ENCODE measurements at regions not wholly inside any gene's neighbourhood (a gene's known extent, or its start where the extent isn't known, plus 50 kb on each side); places are given as distances from the start of the nearest gene placed in this dataset.
"Not testable (repeated sequence)": the region's sequence is repeated elsewhere in the genome, so short reads cannot be mapped to it uniquely, and the experiment has no call there.

GRCh38 chr18:51559198-51559901 is 361.9 kb upstream of the MEX3C start:
- no peak overlapping the region for H3K4me3 Mint-ChIP-seq
- DNase-seq: no peak
- CTCF ChIA-PET: no interaction called here
- H3K9me3 Mint-ChIP-seq: peaks cover 1% of the 10 kb centered on the region
- H3K36me3 Mint-ChIP-seq (ENCODE audit: low read depth): no peaks in the 10 kb centered on the region
- H3K4me1 Mint-ChIP-seq (ENCODE audit: low read depth): no peaks in the 10 kb centered on the region
- peaks cover 17% of the 10 kb centered on the region for H3K27me3 Mint-ChIP-seq (ENCODE audit: low read depth)
- intact Hi-C loops (cut with micrococcal nuclease): no loop called here
- H3K27ac Mint-ChIP-seq: no peak overlapping the region

DNA sequence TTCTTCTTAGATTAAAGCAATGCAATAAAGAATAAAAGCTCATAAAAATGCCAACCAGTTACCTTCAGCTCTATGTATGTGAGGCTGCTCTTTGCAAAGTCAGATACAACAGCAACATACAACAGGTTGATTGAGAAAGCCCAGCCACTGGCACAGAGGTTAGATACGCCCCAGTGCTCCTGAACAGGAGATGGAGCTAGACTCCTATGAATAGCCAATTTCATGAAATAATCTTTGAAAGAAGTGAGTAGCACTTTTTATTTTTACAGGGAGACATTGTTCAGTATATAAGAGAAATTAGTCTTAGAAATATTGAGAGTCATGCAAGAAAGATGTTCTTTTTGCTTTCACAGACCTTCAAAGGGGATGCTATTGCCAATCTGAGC is 362.4 kb upstream of the MEX3C start:
- Mint-ChIP-seq H3K27ac (no peak overlapping the region), H3K4me1 (ENCODE audit: low read depth) (no peaks in the 10 kb centered on the region), H3K36me3 (ENCODE audit: low read depth) (no peaks in the 10 kb centered on the region), H3K4me3 (no peak overlapping the region), H3K27me3 (ENCODE audit: low read depth) (peaks cover 17% of the 10 kb centered on the region), H3K9me3 (no peaks in the 10 kb centered on the region)
- no peak for DNase-seq
- CTCF ChIA-PET: no interaction called here
- intact Hi-C loops (cut with micrococcal nuclease): no loop called here

- Mint-ChIP-seq H3K27me3 (ENCODE audit: low read depth) (peaks cover 20% of the 10 kb centered on the region), H3K4me1 (ENCODE audit: low read depth) (no peaks in the 10 kb centered on the region), H3K9me3 (no peaks in the 10 kb centered on the region), H3K36me3 (ENCODE audit: low read depth) (no peaks in the 10 kb centered on the region), H3K4me3 (no peak overlapping the region), H3K27ac (no peak overlapping the region)
- DNase-seq: no peak
- intact Hi-C loops (cut with micrococcal nuclease): no loop called here
- CTCF ChIA-PET: no interaction called here
Measured at GRCh38 chr18:51561821-51562220, 364.3 kb upstream of the MEX3C start.

DNA sequence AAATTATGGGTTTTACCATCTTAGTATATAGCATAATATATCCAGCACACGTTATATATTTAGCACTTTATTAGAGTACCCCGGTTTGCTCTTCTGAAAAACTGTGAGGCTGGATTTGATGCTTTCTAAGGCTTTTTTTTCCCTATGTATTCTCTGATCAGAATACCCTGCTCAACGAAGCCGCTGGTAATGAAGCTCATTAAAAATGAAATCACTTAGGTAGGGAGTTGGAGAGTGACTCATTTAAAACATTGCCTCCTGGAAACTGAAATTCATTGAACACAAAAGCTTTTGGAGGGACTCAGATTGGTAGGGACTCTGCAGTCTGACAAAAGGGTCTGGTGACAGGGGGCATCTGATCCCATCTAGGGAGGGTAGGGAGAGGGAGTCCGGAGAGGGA is 365.4 kb upstream of the MEX3C start:
- Mint-ChIP-seq H3K9me3 (no peaks in the 10 kb centered on the region), H3K27ac (no peak overlapping the region), H3K4me1 (ENCODE audit: low read depth) (no peaks in the 10 kb centered on the region), H3K4me3 (no peak overlapping the region), H3K27me3 (ENCODE audit: low read depth) (peaks cover 15% of the 10 kb centered on the region), H3K36me3 (ENCODE audit: low read depth) (no peaks in the 10 kb centered on the region)
- intact Hi-C loops (cut with micrococcal nuclease): no loop called here
- CTCF ChIA-PET: no interaction called here
- no peak for DNase-seq

DNA sequence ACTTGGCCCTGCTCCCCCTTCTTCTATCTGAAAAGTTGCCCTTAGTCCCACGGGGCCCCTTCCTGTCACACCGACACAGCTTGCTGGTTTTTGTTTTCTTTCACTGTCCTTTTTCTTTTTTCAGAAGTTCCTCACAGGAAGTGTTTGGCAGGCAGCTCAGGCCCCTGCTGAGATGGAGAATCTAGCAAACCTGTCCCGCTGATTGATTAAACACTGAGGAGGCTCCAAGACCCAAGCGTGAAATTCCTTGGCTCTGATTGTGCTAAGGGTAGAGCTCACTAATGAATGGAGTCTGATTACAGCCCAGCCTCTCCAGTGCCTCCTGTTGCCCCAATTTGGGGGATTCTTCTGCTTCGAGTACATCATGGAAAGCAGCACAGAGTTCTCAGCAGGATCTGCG is 365.9 kb upstream of the MEX3C start:
- CTCF ChIA-PET: no interaction called here
- H3K9me3 Mint-ChIP-seq: no peaks in the 10 kb centered on the region
- H3K27me3 Mint-ChIP-seq (ENCODE audit: low read depth): peaks cover 15% of the 10 kb centered on the region
- no peak for DNase-seq
- no peak overlapping the region for H3K27ac Mint-ChIP-seq
- no peaks in the 10 kb centered on the region for H3K4me1 Mint-ChIP-seq (ENCODE audit: low read depth)
- intact Hi-C loops (cut with micrococcal nuclease): no loop called here
- no peaks in the 10 kb centered on the region for H3K36me3 Mint-ChIP-seq (ENCODE audit: low read depth)
- no peak overlapping the region for H3K4me3 Mint-ChIP-seq

DNA sequence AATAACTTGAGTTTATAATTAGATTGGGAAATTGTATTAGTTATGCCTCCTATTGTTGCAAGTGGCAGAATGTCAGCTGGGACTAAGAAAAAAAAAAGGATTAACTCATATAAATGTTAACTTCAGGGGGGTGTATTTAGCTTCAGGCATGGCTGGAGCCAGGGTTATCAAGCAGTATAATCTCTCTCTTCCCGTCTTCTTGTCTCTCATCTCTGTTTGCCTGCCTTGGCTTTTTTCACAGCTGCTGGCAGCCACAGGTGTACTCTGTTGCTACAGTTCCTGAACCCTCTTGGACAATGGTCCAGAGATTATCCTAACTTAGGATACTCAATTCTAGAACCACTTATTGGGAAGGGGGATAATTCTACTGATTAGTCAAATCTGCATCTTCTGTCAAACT is 370.7 kb upstream of the MEX3C start:
- Mint-ChIP-seq H3K4me3 (no peak overlapping the region), H3K36me3 (ENCODE audit: low read depth) (no peaks in the 10 kb centered on the region), H3K27ac (no peak overlapping the region), H3K4me1 (ENCODE audit: low read depth) (no peaks in the 10 kb centered on the region), H3K9me3 (no peaks in the 10 kb centered on the region), H3K27me3 (ENCODE audit: low read depth) (peaks cover 8% of the 10 kb centered on the region)
- intact Hi-C loops (cut with micrococcal nuclease): no loop called here
- CTCF ChIA-PET: no interaction called here
- no peak for DNase-seq

DNA sequence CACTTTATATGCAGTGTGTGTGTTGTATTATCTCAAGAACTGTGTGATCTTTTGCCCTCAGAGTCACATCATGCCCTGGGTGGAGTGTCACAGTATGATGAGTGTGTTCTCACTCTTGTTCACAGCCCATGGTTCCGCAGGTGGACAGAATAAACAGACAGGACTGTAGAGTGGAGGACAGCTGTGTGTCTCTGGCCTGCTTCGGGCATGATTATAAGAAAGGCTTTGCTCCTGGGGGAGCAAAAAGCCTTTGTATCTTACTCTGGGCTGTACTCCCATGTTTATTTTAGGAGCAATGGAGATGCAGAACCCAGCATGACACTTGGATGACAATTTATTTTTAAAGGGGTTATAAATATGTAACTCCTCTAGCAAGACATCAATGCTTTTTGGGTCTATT is 371.7 kb upstream of the MEX3C start:
- DNase-seq: no peak
- H3K27ac Mint-ChIP-seq: no peak overlapping the region
- H3K27me3 Mint-ChIP-seq (ENCODE audit: low read depth): peaks cover 4% of the 10 kb centered on the region
- no peak overlapping the region for H3K4me3 Mint-ChIP-seq
- no peaks in the 10 kb centered on the region for H3K9me3 Mint-ChIP-seq
- intact Hi-C loops (cut with micrococcal nuclease): no loop called here
- H3K36me3 Mint-ChIP-seq (ENCODE audit: low read depth): no peaks in the 10 kb centered on the region
- CTCF ChIA-PET: no interaction called here
- no peaks in the 10 kb centered on the region for H3K4me1 Mint-ChIP-seq (ENCODE audit: low read depth)

DNA sequence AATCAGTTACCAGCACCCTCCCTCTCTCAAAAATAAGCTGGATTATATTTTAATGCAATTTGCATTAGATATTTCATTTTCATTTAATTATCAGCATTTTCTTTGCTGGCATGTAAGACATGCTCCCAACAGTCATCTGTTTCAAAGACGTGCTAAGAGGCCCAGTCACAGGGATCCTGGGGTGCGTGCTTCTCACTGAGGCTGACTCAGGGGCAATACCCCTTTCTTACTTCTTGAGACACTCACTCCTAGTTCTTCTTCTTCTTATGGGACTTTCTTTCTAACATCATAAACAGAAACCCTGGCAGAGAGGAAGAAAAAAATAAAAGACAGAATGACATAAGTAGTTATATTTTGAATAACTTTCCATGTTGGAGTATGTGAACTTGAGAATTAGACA is 372.1 kb upstream of the MEX3C start:
- peaks cover 3% of the 10 kb centered on the region for H3K27me3 Mint-ChIP-seq (ENCODE audit: low read depth)
- intact Hi-C loops (cut with micrococcal nuclease): no loop called here

DNA sequence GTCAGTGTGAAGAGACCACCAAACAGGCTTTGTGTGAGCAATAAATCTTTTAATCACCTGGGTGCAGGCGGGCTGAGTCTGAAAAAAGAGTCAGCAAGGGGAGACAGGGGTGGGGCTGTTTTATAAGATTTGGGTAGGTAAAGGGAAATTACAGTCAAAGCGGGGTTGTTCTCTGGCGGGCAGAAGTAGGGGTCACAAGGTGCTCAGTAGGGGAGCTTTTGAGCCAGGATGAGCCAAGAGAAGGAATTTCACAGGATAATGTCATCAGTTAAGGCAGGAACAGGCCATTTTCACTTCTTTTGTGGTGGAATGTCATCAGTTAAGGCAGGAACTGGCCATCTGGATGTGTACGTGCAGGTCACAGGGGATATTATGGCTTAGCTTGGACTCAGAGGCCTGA is 372.6 kb upstream of the MEX3C start:
- H3K27me3 Mint-ChIP-seq (ENCODE audit: low read depth); H3K4me3 Mint-ChIP-seq; H3K9me3 Mint-ChIP-seq; H3K27ac Mint-ChIP-seq; H3K36me3 Mint-ChIP-seq (ENCODE audit: low read depth); H3K4me1 Mint-ChIP-seq (ENCODE audit: low read depth); CTCF ChIA-PET; DNase-seq; intact Hi-C loops (cut with micrococcal nuclease): not testable (repeated sequence)

More for the DNA sequence above, 372.1 kb upstream of the MEX3C start:
- Mint-ChIP-seq H3K4me1 (ENCODE audit: low read depth) (no peaks in the 10 kb centered on the region), H3K27ac (no peak overlapping the region), H3K9me3 (no peaks in the 10 kb centered on the region), H3K36me3 (ENCODE audit: low read depth) (no peaks in the 10 kb centered on the region), H3K4me3 (no peak overlapping the region)
- CTCF ChIA-PET: no interaction called here
- no peak for DNase-seq

DNA sequence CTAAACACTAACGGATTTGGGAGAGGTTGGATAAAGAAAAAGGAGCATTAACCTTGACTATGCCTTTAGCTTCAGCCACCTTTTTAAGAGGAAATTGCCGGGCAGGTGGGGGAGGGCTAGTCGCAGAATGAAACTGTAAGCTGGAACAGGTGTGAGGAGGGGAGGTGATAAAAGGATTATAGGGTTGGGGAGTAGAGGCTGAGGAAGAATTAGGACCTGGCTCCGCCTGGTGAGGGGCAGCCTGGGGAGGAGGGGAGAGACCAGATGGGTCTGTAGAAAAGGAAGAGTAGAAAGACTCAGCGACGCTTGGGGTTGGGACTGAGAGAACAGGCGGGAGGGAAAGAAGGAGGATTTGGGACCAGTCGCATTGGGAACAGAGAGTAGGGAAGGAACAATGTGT is 376.4 kb upstream of the MEX3C start:
- intact Hi-C loops (cut with micrococcal nuclease); H3K4me3 Mint-ChIP-seq; DNase-seq; H3K27me3 Mint-ChIP-seq (ENCODE audit: low read depth); H3K36me3 Mint-ChIP-seq (ENCODE audit: low read depth); H3K27ac Mint-ChIP-seq; CTCF ChIA-PET; H3K4me1 Mint-ChIP-seq (ENCODE audit: low read depth); H3K9me3 Mint-ChIP-seq: not testable (repeated sequence)

- no peak overlapping the region for H3K27ac Mint-ChIP-seq
- intact Hi-C loops (cut with micrococcal nuclease): no loop called here
- no peak for DNase-seq
- CTCF ChIA-PET: no interaction called here
- no peaks in the 10 kb centered on the region for H3K9me3 Mint-ChIP-seq
- H3K4me3 Mint-ChIP-seq: no peak overlapping the region
- no peaks in the 10 kb centered on the region for H3K27me3 Mint-ChIP-seq (ENCODE audit: low read depth)
- no peaks in the 10 kb centered on the region for H3K36me3 Mint-ChIP-seq (ENCODE audit: low read depth)
- H3K4me1 Mint-ChIP-seq (ENCODE audit: low read depth): no peaks in the 10 kb centered on the region
Measured at GRCh38 chr18:51575171-51575570, 377.7 kb upstream of the MEX3C start.

DNA sequence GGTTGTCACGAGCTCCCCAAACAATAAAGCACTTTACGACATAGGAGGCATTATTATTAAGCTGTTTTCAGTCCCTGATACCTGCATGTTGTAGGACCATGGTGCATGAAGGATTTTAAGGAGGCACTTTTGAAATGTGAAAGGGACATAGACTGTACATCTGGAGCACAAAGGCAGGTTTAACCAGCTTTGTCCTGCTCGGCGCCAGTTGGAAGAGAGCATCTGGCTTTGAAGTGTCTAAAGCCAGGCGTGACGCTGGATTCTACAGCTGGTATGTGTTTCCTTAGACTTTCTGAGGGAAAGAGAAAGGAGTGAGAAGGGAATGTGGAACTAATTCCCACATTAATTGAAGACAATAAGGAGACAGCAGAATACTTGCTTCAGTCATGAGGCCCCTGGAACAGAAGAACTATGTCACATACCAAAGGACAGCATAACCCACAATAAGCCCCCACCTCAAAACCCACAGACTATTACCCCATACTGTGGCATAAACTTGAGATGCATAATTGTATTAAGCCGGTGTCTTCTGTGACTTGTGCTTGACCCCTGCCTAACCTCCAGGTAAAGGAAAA is 381.0 kb upstream of the MEX3C start:
- no peaks in the 10 kb centered on the region for H3K27me3 Mint-ChIP-seq (ENCODE audit: low read depth)
- H3K27ac Mint-ChIP-seq: no peak overlapping the region
- H3K4me3 Mint-ChIP-seq: no peak overlapping the region
- CTCF ChIA-PET: no interaction called here
- no peaks in the 10 kb centered on the region for H3K4me1 Mint-ChIP-seq (ENCODE audit: low read depth)
- no peaks in the 10 kb centered on the region for H3K36me3 Mint-ChIP-seq (ENCODE audit: low read depth)
- no peaks in the 10 kb centered on the region for H3K9me3 Mint-ChIP-seq
- no peak for DNase-seq
- intact Hi-C loops (cut with micrococcal nuclease): no loop called here

GRCh38 chr18:51580580-51580979 is 383.1 kb upstream of the MEX3C start:
- H3K4me3 Mint-ChIP-seq: no peak overlapping the region
- H3K27me3 Mint-ChIP-seq (ENCODE audit: low read depth): no peaks in the 10 kb centered on the region
- intact Hi-C loops (cut with micrococcal nuclease): no loop called here
- H3K27ac Mint-ChIP-seq: no peak overlapping the region
- H3K4me1 Mint-ChIP-seq (ENCODE audit: low read depth): no peaks in the 10 kb centered on the region
- no peaks in the 10 kb centered on the region for H3K36me3 Mint-ChIP-seq (ENCODE audit: low read depth)
- CTCF ChIA-PET: no interaction called here
- no peaks in the 10 kb centered on the region for H3K9me3 Mint-ChIP-seq
- no peak for DNase-seq
